Ovary (tissue), 7 donors: ENCODE measurements at regions not wholly inside any gene's neighbourhood (a gene's known extent, or its start where the extent isn't known, plus 50 kb on each side); places are given as distances from the start of the nearest gene placed in this dataset.

Experiments used
- DNase-seq, 5 donors: peaks; one replicate each; pipeline ENCODE4 v3.0.0-alpha.2; 2019 to 2020
- H3K27ac ChIP-seq, 2 donors: fragments of 200-600 bp; one replicate each; pipeline versions ENCODE4 v1.5.1 to v1.8.0; 2019 to 2022
- H3K27me3 ChIP-seq: fragments of 200-600 bp; one replicate; pipeline ENCODE4 v1.8.0; 2022
- H3K36me3 ChIP-seq: fragments of 200-600 bp; sonication (generic); one replicate; pipeline ENCODE4 v1.5.1; 2019
- H3K4me1 ChIP-seq: one replicate; pipeline ENCODE4 v1.8.1; 2013; ENCODE audit warnings: mild to moderate bottlenecking, moderate library complexity; ENCODE audit not compliant: insufficient read depth
- H3K4me3 ChIP-seq: fragments of 200-600 bp; sonication (generic); one replicate; pipeline ENCODE4 v1.5.1; 2017
- H3K9me3 ChIP-seq, 2 donors: fragments of 200-600 bp in 1 of 2; sonication (generic) in 1 of 2; one replicate each; pipeline versions ENCODE4 v1.5.1 to v1.8.1; 2013 to 2019; ENCODE audit warnings: mild to moderate bottlenecking in 1 of 2, moderate library complexity in 1 of 2
- EP300 ChIP-seq: sonication (generic); formaldehyde crosslinking; IDR thresholded peaks from one replicate; pipeline ENCODE4 v1.6.1; 2017; ENCODE audit warnings: antibody characterized with exemption
- POLR2A ChIP-seq: fragments of 450-650 bp; IDR thresholded peaks from one replicate; pipeline ENCODE4 v1.6.1; 2017; ENCODE audit warnings: antibody characterized with exemption, mild to moderate bottlenecking, moderate library complexity
- WGBS, 3 donors: extraction: QIAGEN DNeasy Blood & Tissue Kit in 1 of 3; methylation state at CpG; one replicate each; pipeline versions ENCODE4 v1.1.5 to v1.1.7; 2013 to 2017; 5-methylcytosine and 5-hydroxymethylcytosine counted together
- intact Hi-C, 4 donors: fragments of 100-400 bp; cut with DNase I; formaldehyde crosslinking; loops; one replicate each; pipeline versions ENCODE4 v1.11.0 to v1.15.1; 2022 to 2023
- TF ChIP-seq, protein P1 (sequence below), 3 donors: fragments of 450-650 bp in 2 of 3; fragments of 200-600 bp in 1 of 3; IDR thresholded peaks; one replicate each; pipeline versions ENCODE4 v1.5.1 to v1.8.0; 2016 to 2022; ENCODE audit warnings: antibody characterized with exemption in 3 of 3, mild to moderate bottlenecking in 1 of 3
- donor health status: DM: no; HTN: no; CAD: no; lungs with moderate emphysema.
- donor health status: DM: no; HTN: no; CAD: no.
- donor health status: Bipolar disorder and iron deficiency.
- donor health status: DM: no; HTN: no; CAD: no.
- donor health status: DM: yes; HTN: yes; CAD: no.

DNA sequence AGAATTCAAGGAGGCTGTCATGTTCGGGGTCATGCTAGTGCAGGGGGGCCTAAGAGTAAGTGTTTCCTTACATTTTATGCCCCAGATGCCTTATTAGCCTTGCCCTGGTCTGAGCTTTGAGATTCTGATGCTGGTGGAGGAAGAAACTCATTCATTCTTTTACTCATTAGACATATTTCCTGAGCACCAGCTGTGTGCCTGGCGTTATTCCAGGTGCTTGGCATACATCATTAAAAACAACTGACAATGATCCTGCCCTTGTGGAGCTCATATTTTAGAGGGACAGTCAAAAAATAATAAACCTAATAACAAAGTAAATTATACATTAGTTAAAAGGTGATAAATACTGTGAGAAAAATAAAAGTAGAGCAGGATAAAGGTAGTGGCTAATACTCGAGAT, 138.9 kb upstream of the SGCD start:
- intact Hi-C loops: no loop called here
- no peak overlapping the region for H3K4me3 ChIP-seq
- H3K27ac ChIP-seq: no peak overlapping the region
- H3K36me3 ChIP-seq: no peaks in the 10 kb centered on the region
- DNase-seq: no peak
- no peaks in the 10 kb centered on the region for H3K27me3 ChIP-seq
- WGBS, 3 donors: 34 to 59% (median 42%) methylated on average over 3 of the region's 3 CpGs
- H3K4me1 ChIP-seq: peaks cover 2% of the 10 kb centered on the region
- TF ChIP-seq, protein P1, sequence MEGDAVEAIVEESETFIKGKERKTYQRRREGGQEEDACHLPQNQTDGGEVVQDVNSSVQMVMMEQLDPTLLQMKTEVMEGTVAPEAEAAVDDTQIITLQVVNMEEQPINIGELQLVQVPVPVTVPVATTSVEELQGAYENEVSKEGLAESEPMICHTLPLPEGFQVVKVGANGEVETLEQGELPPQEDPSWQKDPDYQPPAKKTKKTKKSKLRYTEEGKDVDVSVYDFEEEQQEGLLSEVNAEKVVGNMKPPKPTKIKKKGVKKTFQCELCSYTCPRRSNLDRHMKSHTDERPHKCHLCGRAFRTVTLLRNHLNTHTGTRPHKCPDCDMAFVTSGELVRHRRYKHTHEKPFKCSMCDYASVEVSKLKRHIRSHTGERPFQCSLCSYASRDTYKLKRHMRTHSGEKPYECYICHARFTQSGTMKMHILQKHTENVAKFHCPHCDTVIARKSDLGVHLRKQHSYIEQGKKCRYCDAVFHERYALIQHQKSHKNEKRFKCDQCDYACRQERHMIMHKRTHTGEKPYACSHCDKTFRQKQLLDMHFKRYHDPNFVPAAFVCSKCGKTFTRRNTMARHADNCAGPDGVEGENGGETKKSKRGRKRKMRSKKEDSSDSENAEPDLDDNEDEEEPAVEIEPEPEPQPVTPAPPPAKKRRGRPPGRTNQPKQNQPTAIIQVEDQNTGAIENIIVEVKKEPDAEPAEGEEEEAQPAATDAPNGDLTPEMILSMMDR (IDR thresholded peaks at IDR 0.05): no peak
- TF ChIP-seq POLR2A (no peak), EP300 (no peak)
- no peaks in the 10 kb centered on the region for H3K9me3 ChIP-seq

DNA sequence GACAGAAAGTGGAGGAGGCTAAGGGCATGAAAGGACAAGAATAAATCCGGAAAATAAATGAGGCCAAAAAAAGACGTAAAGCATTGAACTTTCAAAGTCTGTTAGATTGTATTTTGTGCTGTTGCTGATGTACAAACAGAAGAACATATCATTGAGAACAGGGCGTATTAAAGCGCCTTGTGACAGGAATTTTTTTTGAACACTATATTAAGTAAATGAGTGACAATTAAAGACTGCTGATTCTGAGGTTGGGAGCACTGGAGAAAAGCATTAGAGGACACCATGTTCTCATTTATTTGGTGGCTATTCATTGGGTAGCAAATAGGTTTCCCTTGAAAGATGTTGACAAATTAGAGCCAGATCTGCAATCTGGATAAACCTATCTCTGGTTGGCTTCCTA, 137.3 kb upstream of the SGCD start:
- WGBS, 3 donors: 89 to 91% (median 90%) methylated on average over 4 of the region's 4 CpGs
- TF ChIP-seq, protein P1 (IDR thresholded peaks at IDR 0.05): no peak
- TF ChIP-seq POLR2A (no peak), EP300 (no peak)
- intact Hi-C loops: no loop called here
- Histone ChIP-seq H3K4me3 (no peak overlapping the region), H3K9me3 (no peaks in the 10 kb centered on the region), H3K27me3 (no peaks in the 10 kb centered on the region), H3K4me1 (peaks cover 2% of the 10 kb centered on the region), H3K27ac (no peak overlapping the region), H3K36me3 (no peaks in the 10 kb centered on the region)
- no peak for DNase-seq

DNA sequence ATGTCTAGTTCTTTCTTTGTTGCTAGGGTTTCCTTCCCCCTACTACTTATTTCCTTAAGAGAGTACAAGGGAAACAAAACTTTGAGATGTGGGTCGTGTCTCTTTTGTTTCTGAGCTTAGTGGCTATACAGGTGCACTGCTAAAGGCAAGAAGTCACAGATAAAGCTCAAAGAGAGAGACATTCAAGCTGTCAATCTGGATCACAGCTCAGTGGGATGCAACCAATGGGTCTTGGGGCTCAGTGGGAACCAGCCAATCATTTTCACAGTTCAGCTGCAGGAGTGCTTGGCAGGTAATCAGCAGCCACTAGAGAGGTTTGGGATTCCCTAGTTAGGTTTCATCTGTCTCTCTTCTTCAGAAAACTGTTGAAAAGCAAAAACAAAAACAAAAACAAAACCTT, 135.4 kb upstream of the SGCD start:
- no peaks in the 10 kb centered on the region for H3K27me3 ChIP-seq
- H3K36me3 ChIP-seq: no peaks in the 10 kb centered on the region
- intact Hi-C loops: no loop called here
- no peaks in the 10 kb centered on the region for H3K9me3 ChIP-seq
- no peak overlapping the region for H3K4me3 ChIP-seq
- 76 to 82% (median 79%) methylated on average over 1 of the region's 1 CpG for WGBS, 3 donors
- peaks cover 2% of the 10 kb centered on the region for H3K4me1 ChIP-seq
- no peak overlapping the region for H3K27ac ChIP-seq
- TF ChIP-seq POLR2A: no peak
- no peak for TF ChIP-seq EP300
- TF ChIP-seq, protein P1 (IDR thresholded peaks at IDR 0.05): no peak
- no peak for DNase-seq

GRCh38 chr5:156197042-156197635, 129.8 kb upstream of the SGCD start:
- 79 to 97% (median 87%) methylated on average over 3 of the region's 3 CpGs for WGBS, 3 donors
- intact Hi-C loops: no loop called here

More at GRCh38 chr5:156197042-156197635, 129.8 kb upstream of the SGCD start:
- Histone ChIP-seq H3K27ac (no peak overlapping the region), H3K9me3 (no peaks in the 10 kb centered on the region), H3K4me1 (no peaks in the 10 kb centered on the region), H3K27me3 (no peaks in the 10 kb centered on the region), H3K36me3 (no peaks in the 10 kb centered on the region), H3K4me3 (no peak overlapping the region)
- TF ChIP-seq, protein P1 (IDR thresholded peaks at IDR 0.05): no peak
- TF ChIP-seq EP300 (no peak), POLR2A (no peak)
- DNase-seq: no peak
